Keratinocyte (primary cell): ENCODE measurements at regions not wholly inside any gene's neighbourhood (a gene's known extent, or its start where the extent isn't known, plus 50 kb on each side); places are given as distances from the start of the nearest gene placed in this dataset.

Experiments used
- DNase-seq: peaks from one replicate; pipeline ENCODE4 v3.0.0-alpha.2; 2011; ENCODE audit warnings: low read depth, missing footprints, low spot score
- FAIRE-seq: peaks from 2 replicates; lab custom pipeline; 2011; peaks lifted over from hg19 to GRCh38; lab: Jason Lieb, UNC
- H2AFZ ChIP-seq: 2 replicates; pipeline ENCODE4 v1.6.0; 2012; ENCODE audit warnings: low read length, control low read depth, inconsistent platforms; ENCODE audit not compliant: control insufficient read depth
- H3K27ac ChIP-seq: 2 replicates; pipeline ENCODE4 v1.5.1; 2011; ENCODE audit warnings: low read length; ENCODE audit not compliant: control insufficient read depth, insufficient read depth
- H3K27me3 ChIP-seq: 3 replicates; pipeline ENCODE4 v1.6.0; 2011; ENCODE audit warnings: low read length; ENCODE audit not compliant: control insufficient read depth, insufficient read depth; ENCODE audit errors: extremely low read depth
- H3K36me3 ChIP-seq, 2 experiments: 2 replicates in 1 of 2; 3 replicates in 1 of 2; pipeline ENCODE4 v1.5.1; 2011; ENCODE audit warnings: low read length in 2 of 2, mild to moderate bottlenecking in 1 of 2; ENCODE audit not compliant: control insufficient read depth in 2 of 2, insufficient read depth in 2 of 2; ENCODE audit errors: extremely low read depth in 1 of 2
- H3K4me1 ChIP-seq: 3 replicates; pipeline ENCODE4 v1.5.1; 2011; ENCODE audit warnings: low read length; ENCODE audit not compliant: control insufficient read depth, insufficient read depth; ENCODE audit errors: extremely low read depth
- H3K4me2 ChIP-seq: 3 replicates; pipeline ENCODE4 v1.6.0; 2011; ENCODE audit warnings: low read depth, low read length; ENCODE audit not compliant: control insufficient read depth, insufficient read depth; ENCODE audit errors: extremely low read depth
- H3K4me3 ChIP-seq, 3 experiments: fragments of 200-600 bp in 1 of 3; sonication (generic) in 1 of 3; 2 replicates in 2 of 3; 3 replicates in 1 of 3; pipeline ENCODE4 v1.5.1; 2011 to 2016; ENCODE audit warnings: low read length in 3 of 3, mild to moderate bottlenecking in 3 of 3, control low read depth in 2 of 3, inconsistent platforms in 1 of 3, low read depth in 1 of 3, mixed read lengths in 1 of 3, mixed run types in 1 of 3, moderate library complexity in 1 of 3; ENCODE audit not compliant: control insufficient read depth in 2 of 3, insufficient read depth in 2 of 3; ENCODE audit errors: extremely low read depth in 1 of 3
- H3K79me2 ChIP-seq: 2 replicates; pipeline ENCODE4 v1.6.0; 2012; ENCODE audit warnings: low read length; ENCODE audit not compliant: control insufficient read depth, insufficient read depth
- H3K9ac ChIP-seq: 3 replicates; pipeline ENCODE4 v1.6.0; 2011; ENCODE audit warnings: low read length; ENCODE audit not compliant: control insufficient read depth, insufficient read depth; ENCODE audit errors: extremely low read depth
- H3K9me1 ChIP-seq: 3 replicates; pipeline ENCODE4 v1.6.0; 2011; ENCODE audit warnings: low read length; ENCODE audit not compliant: control insufficient read depth, insufficient read depth; ENCODE audit errors: extremely low read depth
- H3K9me3 ChIP-seq: 2 replicates; pipeline ENCODE4 v1.5.1; 2012; ENCODE audit warnings: low read depth, low read length; ENCODE audit not compliant: control insufficient read depth
- H4K20me1 ChIP-seq: 3 replicates; pipeline ENCODE4 v1.6.0; 2011; ENCODE audit warnings: low read length; ENCODE audit not compliant: control insufficient read depth, insufficient read depth; ENCODE audit errors: extremely low read depth
- CTCF ChIP-seq, 3 experiments: IDR thresholded peaks in 1 of 3; conservative IDR thresholded peaks in 1 of 3; optimal IDR thresholded peaks in 1 of 3; 2 replicates in 2 of 3; 3 replicates in 1 of 3; pipeline versions ENCODE3 to v1.5.1; 2011; ENCODE audit warnings: low read length in 3 of 3, mild to moderate bottlenecking in 3 of 3, moderate library complexity in 2 of 3, control low read depth in 1 of 3, inconsistent platforms in 1 of 3; ENCODE audit not compliant: insufficient read depth in 2 of 3; ENCODE audit errors: extremely low read depth in 1 of 3
- EZH2 ChIP-seq: IDR thresholded peaks from one replicate; pipeline ENCODE4 v1.6.1; 2012; ENCODE audit warnings: inconsistent platforms, mild to moderate bottlenecking, low read length, moderate library complexity
- dilution Hi-C: fragments of 300-500 bp; cut with MboI; formaldehyde crosslinking; loops from one replicate; pipeline ENCODE4 v1.7.0; 2020; ENCODE audit warnings: low sequenced_read_pairs; ENCODE audit not compliant: extremely low pct_ligation_motif_present

GRCh38 chr13:73635166-73635787, 498.9 kb downstream of the KLF12 start:
- no peak for TF ChIP-seq CTCF (optimal IDR thresholded peaks at IDR 0.05 in 1 of 3, IDR thresholded peaks at IDR 0.05 in 1 of 3, conservative IDR thresholded peaks at IDR 0.05 in 1 of 3; ENCODE audit: extremely low read depth in 1 of 3, insufficient read depth in 2 of 3, low read length in 3 of 3)
- no peak for TF ChIP-seq EZH2
- H3K27me3 ChIP-seq: no peaks in the 10 kb centered on the region
- no peak overlapping the region for H3K4me2 ChIP-seq
- no peak overlapping the region for H3K9ac ChIP-seq
- H3K4me3 ChIP-seq: no peak overlapping the region
- H3K9me3 ChIP-seq: no peaks in the 10 kb centered on the region
- no peak overlapping the region for H3K27ac ChIP-seq
- DNase-seq: no peak
- no peaks in the 10 kb centered on the region for H3K79me2 ChIP-seq
- no peaks in the 10 kb centered on the region for H3K9me1 ChIP-seq
- no peak for FAIRE-seq
- H2AFZ ChIP-seq: no peak overlapping the region
- H4K20me1 ChIP-seq: no peaks in the 10 kb centered on the region
- H3K4me1 ChIP-seq: no peaks in the 10 kb centered on the region
- dilution Hi-C loops: no loop called here
- no peaks in the 10 kb centered on the region for H3K36me3 ChIP-seq

- H2AFZ ChIP-seq: no peak overlapping the region
- H3K4me2 ChIP-seq: no peak overlapping the region
- H4K20me1 ChIP-seq: no peaks in the 10 kb centered on the region
- no peak overlapping the region for H3K4me3 ChIP-seq
- no peak overlapping the region for H3K9ac ChIP-seq
- dilution Hi-C loops: no loop called here
- H3K4me1 ChIP-seq: no peaks in the 10 kb centered on the region
- no peaks in the 10 kb centered on the region for H3K27me3 ChIP-seq
- DNase-seq (no peak), FAIRE-seq (no peak)
- H3K36me3 ChIP-seq: no peaks in the 10 kb centered on the region
- no peaks in the 10 kb centered on the region for H3K9me3 ChIP-seq
- H3K79me2 ChIP-seq: no peaks in the 10 kb centered on the region
- no peaks in the 10 kb centered on the region for H3K9me1 ChIP-seq
- TF ChIP-seq EZH2 (no peak), CTCF (optimal IDR thresholded peaks at IDR 0.05 in 1 of 3, IDR thresholded peaks at IDR 0.05 in 1 of 3, conservative IDR thresholded peaks at IDR 0.05 in 1 of 3; ENCODE audit: extremely low read depth in 1 of 3, insufficient read depth in 2 of 3, low read length in 3 of 3) (no peak)
- no peak overlapping the region for H3K27ac ChIP-seq
Observed at GRCh38 chr13:73633817-73634460, 500.3 kb downstream of the KLF12 start.
